ENCODE measurements at regions not wholly inside any gene's neighbourhood (a gene's known extent, or its start where the extent isn't known, plus 50 kb on each side); places are given as distances from the start of the nearest gene placed in this dataset.

- TF ChIP-seq, protein P1, sequence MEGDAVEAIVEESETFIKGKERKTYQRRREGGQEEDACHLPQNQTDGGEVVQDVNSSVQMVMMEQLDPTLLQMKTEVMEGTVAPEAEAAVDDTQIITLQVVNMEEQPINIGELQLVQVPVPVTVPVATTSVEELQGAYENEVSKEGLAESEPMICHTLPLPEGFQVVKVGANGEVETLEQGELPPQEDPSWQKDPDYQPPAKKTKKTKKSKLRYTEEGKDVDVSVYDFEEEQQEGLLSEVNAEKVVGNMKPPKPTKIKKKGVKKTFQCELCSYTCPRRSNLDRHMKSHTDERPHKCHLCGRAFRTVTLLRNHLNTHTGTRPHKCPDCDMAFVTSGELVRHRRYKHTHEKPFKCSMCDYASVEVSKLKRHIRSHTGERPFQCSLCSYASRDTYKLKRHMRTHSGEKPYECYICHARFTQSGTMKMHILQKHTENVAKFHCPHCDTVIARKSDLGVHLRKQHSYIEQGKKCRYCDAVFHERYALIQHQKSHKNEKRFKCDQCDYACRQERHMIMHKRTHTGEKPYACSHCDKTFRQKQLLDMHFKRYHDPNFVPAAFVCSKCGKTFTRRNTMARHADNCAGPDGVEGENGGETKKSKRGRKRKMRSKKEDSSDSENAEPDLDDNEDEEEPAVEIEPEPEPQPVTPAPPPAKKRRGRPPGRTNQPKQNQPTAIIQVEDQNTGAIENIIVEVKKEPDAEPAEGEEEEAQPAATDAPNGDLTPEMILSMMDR (IDR thresholded peaks at IDR 0.05): no peak
- no peak for TF ChIP-seq EZH2 (IDR thresholded peaks at IDR 0.05; ENCODE audit: borderline replicate concordance, insufficient read depth, low read depth, low read length, poor library complexity, severe bottlenecking)
These were observed 643.4 kb upstream of the ARPP21 start for GRCh38 chr3:34995796-34996430.
